Neural cell (in vitro differentiated cells): ENCODE measurements at regions not wholly inside any gene's neighbourhood (a gene's known extent, or its start where the extent isn't known, plus 50 kb on each side); places are given as distances from the start of the nearest gene placed in this dataset.

Source experiments
- CTCF ChIP-seq: fragments of 450-650 bp; IDR thresholded peaks from 2 replicates; pipeline ENCODE4 v1.5.1; 2014; ENCODE audit warnings: antibody characterized with exemption, mild to moderate bottlenecking, moderate library complexity; ENCODE audit not compliant: poor library complexity, severe bottlenecking
- POLR2AphosphoS5 ChIP-seq: IDR thresholded peaks from 2 replicates; pipeline ENCODE4 v1.6.1; 2012

GRCh38 chr1:71267220-71267619 lies 186.4 kb upstream of the ZRANB2 start:
- TF ChIP-seq POLR2AphosphoS5, result no peak
- TF ChIP-seq CTCF, result no peak
